ENCODE measurements at regions not wholly inside any gene's neighbourhood (a gene's known extent, or its start where the extent isn't known, plus 50 kb on each side); places are given as distances from the start of the nearest gene placed in this dataset.
"Not testable (repeated sequence)": the region's sequence is repeated elsewhere in the genome, so short reads cannot be mapped to it uniquely, and the experiment has no call there.

DNA sequence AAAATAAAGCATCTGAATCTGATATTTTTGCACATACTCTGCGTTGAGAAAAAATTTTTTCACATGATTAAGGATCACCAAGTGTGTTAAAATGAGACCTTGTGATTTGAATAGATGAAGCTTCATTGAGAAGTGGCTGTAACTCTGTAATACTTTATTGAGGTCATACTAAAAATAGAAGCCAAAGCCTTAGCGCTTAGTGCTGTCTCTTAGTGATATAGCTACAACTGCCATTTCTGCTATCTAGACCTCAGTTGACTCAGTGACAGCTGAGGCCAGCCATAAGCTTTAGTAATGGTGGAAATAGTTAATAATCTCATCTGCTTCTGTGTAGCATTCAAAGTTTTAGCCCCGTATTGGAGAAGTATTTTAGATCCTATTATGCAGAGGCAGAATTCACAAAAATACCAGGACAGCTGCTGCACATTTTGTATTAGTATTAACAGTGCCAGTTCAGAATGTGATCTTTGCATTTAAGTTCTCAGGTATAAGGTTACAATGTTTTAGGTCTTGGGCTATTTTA, 107.4 kb upstream of the SGCD start:
- no peak overlapping the region for H4K91ac ChIP-seq (ENCODE audit: low read depth, low read length, poor library complexity)
- H3K9ac ChIP-seq (ENCODE audit: low read depth, low read length, poor library complexity): no peak overlapping the region
- no CpG with 5 or more reads among the region's 3 CpGs for WGBS, 2 donors (ENCODE audit: extremely low coverage in 2 of 2, insufficient read length in 2 of 2, insufficient replicate concordance in 1 of 2)
- H3K4me2 ChIP-seq (ENCODE audit: insufficient read depth, low read length, poor library complexity, severe bottlenecking): no peak overlapping the region
- H3K79me1 ChIP-seq (ENCODE audit: low read depth, low read length): no peaks in the 10 kb centered on the region
- no peak overlapping the region for H3K14ac ChIP-seq (ENCODE audit: low read length)
- no peaks in the 10 kb centered on the region for H3K27me3 ChIP-seq (ENCODE audit: control insufficient read depth in 3 of 3, insufficient read depth in 3 of 3, low read depth in 1 of 3, low read length in 3 of 3)
- no peak overlapping the region for H4K8ac ChIP-seq (ENCODE audit: low read depth, low read length)
- H2AK5ac ChIP-seq (ENCODE audit: low read depth, low read length): no peak overlapping the region
- H2BK5ac ChIP-seq (ENCODE audit: low read length): no peak overlapping the region
- H3K9me3 ChIP-seq (replicated peaks in 1 of 2; ENCODE audit: control insufficient read depth in 2 of 2, insufficient read depth in 1 of 2, low read depth in 1 of 2, low read length in 2 of 2): no peaks in the 10 kb centered on the region
- no peak for DNase-seq (ENCODE audit: low spot score)
- H3K36me3 ChIP-seq (replicated peaks in 1 of 2; ENCODE audit: control insufficient read depth in 2 of 2, insufficient read depth in 2 of 2, low read length in 2 of 2): no peaks in the 10 kb centered on the region
- H3K4ac ChIP-seq (ENCODE audit: low read length): no peak overlapping the region
- H3K4me1 ChIP-seq (ENCODE audit: control insufficient read depth in 2 of 2, insufficient read depth in 1 of 2, low read depth in 1 of 2, low read length in 2 of 2): no peaks in the 10 kb centered on the region
- no peak overlapping the region for H2BK12ac ChIP-seq (ENCODE audit: low read length)
- H3K23ac ChIP-seq (ENCODE audit: low read depth, low read length, poor library complexity): no peak overlapping the region
- no peak overlapping the region for H3K4me3 ChIP-seq (ENCODE audit: low read length in 2 of 2)
- no peak overlapping the region for H2BK120ac ChIP-seq (ENCODE audit: low read depth, low read length)
- no peak overlapping the region for H2AFZ ChIP-seq (ENCODE audit: low read length)
- no peak overlapping the region for H3K18ac ChIP-seq (ENCODE audit: low read length)
- H2BK15ac ChIP-seq (ENCODE audit: low read length): no peak overlapping the region
- no peak overlapping the region for H3K27ac ChIP-seq (replicated peaks; ENCODE audit: low read length)

DNA sequence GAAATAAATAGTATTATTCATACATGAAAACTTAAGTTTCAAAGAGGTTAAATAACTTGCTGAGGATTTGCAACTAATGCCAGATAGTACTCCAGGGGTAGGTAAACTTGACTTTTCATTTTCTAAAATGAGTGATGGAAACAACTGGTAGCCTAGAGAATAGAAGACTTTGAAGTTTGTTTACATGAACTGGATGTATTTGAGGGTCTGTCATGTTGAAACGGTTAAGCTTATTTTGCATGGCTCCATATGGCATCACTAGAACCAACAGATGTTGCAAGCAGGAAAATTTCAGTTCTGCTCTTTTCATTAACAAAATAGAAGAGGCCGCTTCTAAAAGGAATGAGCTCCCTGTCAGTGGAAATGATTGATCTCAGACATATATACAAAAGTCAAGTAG, 105.1 kb upstream of the SGCD start:
- Histone ChIP-seq H3K4me2 (ENCODE audit: insufficient read depth, low read length, poor library complexity, severe bottlenecking) (no peak overlapping the region), H2AK5ac (ENCODE audit: low read depth, low read length) (no peak overlapping the region), H2BK5ac (ENCODE audit: low read length) (no peak overlapping the region), H3K18ac (ENCODE audit: low read length) (no peak overlapping the region), H3K27me3 (ENCODE audit: control insufficient read depth in 3 of 3, insufficient read depth in 3 of 3, low read depth in 1 of 3, low read length in 3 of 3) (no peaks in the 10 kb centered on the region), H2BK120ac (ENCODE audit: low read depth, low read length) (no peak overlapping the region), H3K4me3 (ENCODE audit: low read length in 2 of 2) (no peak overlapping the region), H2BK15ac (ENCODE audit: low read length) (no peak overlapping the region), H2BK12ac (ENCODE audit: low read length) (no peak overlapping the region), H3K23ac (ENCODE audit: low read depth, low read length, poor library complexity) (no peak overlapping the region), H3K27ac (replicated peaks; ENCODE audit: low read length) (no peak overlapping the region), H3K79me1 (ENCODE audit: low read depth, low read length) (no peaks in the 10 kb centered on the region), H3K14ac (ENCODE audit: low read length) (no peak overlapping the region), H3K9me3 (replicated peaks in 1 of 2; ENCODE audit: control insufficient read depth in 2 of 2, insufficient read depth in 1 of 2, low read depth in 1 of 2, low read length in 2 of 2) (no peaks in the 10 kb centered on the region), H3K9ac (ENCODE audit: low read depth, low read length, poor library complexity) (no peak overlapping the region), H3K36me3 (replicated peaks in 1 of 2; ENCODE audit: control insufficient read depth in 2 of 2, insufficient read depth in 2 of 2, low read length in 2 of 2) (no peaks in the 10 kb centered on the region), H3K4me1 (ENCODE audit: control insufficient read depth in 2 of 2, insufficient read depth in 1 of 2, low read depth in 1 of 2, low read length in 2 of 2) (no peaks in the 10 kb centered on the region), H4K91ac (ENCODE audit: low read depth, low read length, poor library complexity) (no peak overlapping the region), H3K4ac (ENCODE audit: low read length) (no peak overlapping the region), H4K8ac (ENCODE audit: low read depth, low read length) (no peak overlapping the region), H2AFZ (ENCODE audit: low read length) (no peak overlapping the region)
- no peak for DNase-seq (ENCODE audit: low spot score)
- WGBS, 2 donors (ENCODE audit: extremely low coverage in 2 of 2, insufficient read length in 2 of 2, insufficient replicate concordance in 1 of 2): no CpG with 5 or more reads among the region's 2 CpGs

DNA sequence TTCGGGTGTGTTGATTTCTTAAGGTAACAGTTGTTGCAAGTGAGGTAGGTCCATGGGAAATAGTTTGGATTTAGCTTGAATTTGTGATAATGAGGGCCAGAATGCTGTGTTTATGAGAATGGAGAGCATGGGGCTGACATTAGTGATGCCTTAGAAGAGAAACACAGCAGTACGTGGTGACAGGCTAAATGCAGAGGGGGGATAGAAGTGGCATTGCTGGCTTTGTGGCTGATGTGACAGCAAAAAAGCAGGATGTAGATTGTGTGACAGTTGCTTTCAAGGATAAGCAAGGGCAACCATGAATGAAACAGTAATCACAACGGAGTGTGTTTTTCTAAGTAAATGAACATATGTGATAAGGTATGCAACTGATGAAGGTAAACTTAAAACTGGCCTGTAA, 103.4 kb upstream of the SGCD start:
- no peak overlapping the region for H2BK120ac ChIP-seq (ENCODE audit: low read depth, low read length)
- DNase-seq (ENCODE audit: low spot score): no peak
- no CpG with 5 or more reads among the region's 3 CpGs for WGBS, 2 donors (ENCODE audit: extremely low coverage in 2 of 2, insufficient read length in 2 of 2, insufficient replicate concordance in 1 of 2)

DNA sequence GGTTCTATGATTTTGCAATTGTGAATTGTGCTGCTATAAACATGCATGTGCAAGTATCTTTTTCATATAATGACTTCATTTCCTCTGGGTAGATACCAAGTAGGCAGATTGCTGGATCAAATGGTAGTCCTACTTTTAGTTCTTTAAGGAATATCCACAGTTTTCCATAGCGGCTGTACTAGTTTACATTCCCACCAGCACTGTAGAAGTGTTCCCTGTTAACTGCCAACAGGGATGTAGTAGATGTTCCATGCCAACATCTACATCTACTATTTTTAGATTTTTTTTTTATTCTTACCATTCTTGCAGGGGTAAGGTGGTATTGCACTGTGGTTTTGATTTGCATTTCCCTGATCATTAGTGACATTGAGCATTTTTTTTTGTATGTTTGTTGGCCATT, 100.5 kb upstream of the SGCD start:
- not testable (repeated sequence) for H3K23ac ChIP-seq (ENCODE audit: low read depth, low read length, poor library complexity); DNase-seq (ENCODE audit: low spot score); H3K27ac ChIP-seq (replicated peaks; ENCODE audit: low read length); H3K4me2 ChIP-seq (ENCODE audit: insufficient read depth, low read length, poor library complexity, severe bottlenecking); H3K79me1 ChIP-seq (ENCODE audit: low read depth, low read length); H3K4me1 ChIP-seq (ENCODE audit: control insufficient read depth in 2 of 2, insufficient read depth in 1 of 2, low read depth in 1 of 2, low read length in 2 of 2); H3K4me3 ChIP-seq (ENCODE audit: low read length in 2 of 2); H3K14ac ChIP-seq (ENCODE audit: low read length); H2BK5ac ChIP-seq (ENCODE audit: low read length); H3K36me3 ChIP-seq (replicated peaks in 1 of 2; ENCODE audit: control insufficient read depth in 2 of 2, insufficient read depth in 2 of 2, low read length in 2 of 2); H2BK15ac ChIP-seq (ENCODE audit: low read length); H3K9ac ChIP-seq (ENCODE audit: low read depth, low read length, poor library complexity); H2AFZ ChIP-seq (ENCODE audit: low read length); H4K8ac ChIP-seq (ENCODE audit: low read depth, low read length); H3K18ac ChIP-seq (ENCODE audit: low read length); H2AK5ac ChIP-seq (ENCODE audit: low read depth, low read length); H3K27me3 ChIP-seq (ENCODE audit: control insufficient read depth in 3 of 3, insufficient read depth in 3 of 3, low read depth in 1 of 3, low read length in 3 of 3); H3K4ac ChIP-seq (ENCODE audit: low read length); H2BK12ac ChIP-seq (ENCODE audit: low read length); H4K91ac ChIP-seq (ENCODE audit: low read depth, low read length, poor library complexity); H2BK120ac ChIP-seq (ENCODE audit: low read depth, low read length); H3K9me3 ChIP-seq (replicated peaks in 1 of 2; ENCODE audit: control insufficient read depth in 2 of 2, insufficient read depth in 1 of 2, low read depth in 1 of 2, low read length in 2 of 2)
- WGBS, 2 donors (ENCODE audit: extremely low coverage in 2 of 2, insufficient read length in 2 of 2, insufficient replicate concordance in 1 of 2): no CpG with 5 or more reads among the region's 1 CpG

More for the DNA sequence above, 103.4 kb upstream of the SGCD start:
- no peak overlapping the region for H3K27ac ChIP-seq (replicated peaks; ENCODE audit: low read length)
- H2AFZ ChIP-seq (ENCODE audit: low read length): no peak overlapping the region
- H3K9ac ChIP-seq (ENCODE audit: low read depth, low read length, poor library complexity): no peak overlapping the region
- no peaks in the 10 kb centered on the region for H3K36me3 ChIP-seq (replicated peaks in 1 of 2; ENCODE audit: control insufficient read depth in 2 of 2, insufficient read depth in 2 of 2, low read length in 2 of 2)
- H3K4me3 ChIP-seq (ENCODE audit: low read length in 2 of 2): no peak overlapping the region
- no peaks in the 10 kb centered on the region for H3K9me3 ChIP-seq (replicated peaks in 1 of 2; ENCODE audit: control insufficient read depth in 2 of 2, insufficient read depth in 1 of 2, low read depth in 1 of 2, low read length in 2 of 2)
- H3K14ac ChIP-seq (ENCODE audit: low read length): no peak overlapping the region
- H2BK5ac ChIP-seq (ENCODE audit: low read length): no peak overlapping the region
- no peak overlapping the region for H3K18ac ChIP-seq (ENCODE audit: low read length)
- H4K91ac ChIP-seq (ENCODE audit: low read depth, low read length, poor library complexity): no peak overlapping the region
- no peaks in the 10 kb centered on the region for H3K79me1 ChIP-seq (ENCODE audit: low read depth, low read length)
- H3K4ac ChIP-seq (ENCODE audit: low read length): no peak overlapping the region
- H2BK12ac ChIP-seq (ENCODE audit: low read length): no peak overlapping the region
- H2BK15ac ChIP-seq (ENCODE audit: low read length): no peak overlapping the region
- no peaks in the 10 kb centered on the region for H3K27me3 ChIP-seq (ENCODE audit: control insufficient read depth in 3 of 3, insufficient read depth in 3 of 3, low read depth in 1 of 3, low read length in 3 of 3)
- no peak overlapping the region for H3K4me2 ChIP-seq (ENCODE audit: insufficient read depth, low read length, poor library complexity, severe bottlenecking)
- H4K8ac ChIP-seq (ENCODE audit: low read depth, low read length): no peak overlapping the region
- no peak overlapping the region for H2AK5ac ChIP-seq (ENCODE audit: low read depth, low read length)
- H3K4me1 ChIP-seq (ENCODE audit: control insufficient read depth in 2 of 2, insufficient read depth in 1 of 2, low read depth in 1 of 2, low read length in 2 of 2): no peaks in the 10 kb centered on the region
- H3K23ac ChIP-seq (ENCODE audit: low read depth, low read length, poor library complexity): no peak overlapping the region
